ENCODE measurements at regions not wholly inside any gene's neighbourhood (a gene's known extent, or its start where the extent isn't known, plus 50 kb on each side); places are given as distances from the start of the nearest gene placed in this dataset.

DNA sequence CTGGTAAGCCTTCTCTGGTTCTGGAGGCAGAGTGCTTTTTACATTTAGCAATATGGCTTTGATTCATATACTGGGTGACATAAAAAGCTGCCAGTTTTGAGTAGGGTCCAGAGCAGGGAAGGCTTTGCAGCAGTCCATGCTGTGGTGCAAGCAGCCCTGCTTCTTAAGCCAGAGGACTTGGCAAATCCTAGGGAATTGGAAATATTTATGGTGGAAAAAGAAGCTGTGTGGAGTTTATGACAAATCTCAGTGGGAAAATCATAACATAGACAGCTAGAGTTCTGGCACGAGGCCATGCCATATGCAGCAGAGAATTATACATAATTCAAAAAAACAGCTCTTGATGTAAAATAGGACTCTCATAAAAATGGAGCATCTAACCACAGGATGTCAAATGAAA lies 536.4 kb downstream of the RASEF start:
- TF ChIP-seq TAF1 (IDR thresholded peaks at IDR 0.05; ENCODE audit: borderline replicate concordance, insufficient read depth, low read length) (no peak), POLR2AphosphoS5 (IDR thresholded peaks at IDR 0.05; ENCODE audit: low read depth, low read length) (no peak), FOXP2 (optimal IDR thresholded peaks at IDR 0.05; ENCODE audit: borderline replicate concordance, extremely low read depth, extremely low read length, insufficient read depth) (no peak), SIN3A (IDR thresholded peaks at IDR 0.05; ENCODE audit: borderline replicate concordance, insufficient read depth, low read length) (no peak)
- TF ChIP-seq, protein P1, sequence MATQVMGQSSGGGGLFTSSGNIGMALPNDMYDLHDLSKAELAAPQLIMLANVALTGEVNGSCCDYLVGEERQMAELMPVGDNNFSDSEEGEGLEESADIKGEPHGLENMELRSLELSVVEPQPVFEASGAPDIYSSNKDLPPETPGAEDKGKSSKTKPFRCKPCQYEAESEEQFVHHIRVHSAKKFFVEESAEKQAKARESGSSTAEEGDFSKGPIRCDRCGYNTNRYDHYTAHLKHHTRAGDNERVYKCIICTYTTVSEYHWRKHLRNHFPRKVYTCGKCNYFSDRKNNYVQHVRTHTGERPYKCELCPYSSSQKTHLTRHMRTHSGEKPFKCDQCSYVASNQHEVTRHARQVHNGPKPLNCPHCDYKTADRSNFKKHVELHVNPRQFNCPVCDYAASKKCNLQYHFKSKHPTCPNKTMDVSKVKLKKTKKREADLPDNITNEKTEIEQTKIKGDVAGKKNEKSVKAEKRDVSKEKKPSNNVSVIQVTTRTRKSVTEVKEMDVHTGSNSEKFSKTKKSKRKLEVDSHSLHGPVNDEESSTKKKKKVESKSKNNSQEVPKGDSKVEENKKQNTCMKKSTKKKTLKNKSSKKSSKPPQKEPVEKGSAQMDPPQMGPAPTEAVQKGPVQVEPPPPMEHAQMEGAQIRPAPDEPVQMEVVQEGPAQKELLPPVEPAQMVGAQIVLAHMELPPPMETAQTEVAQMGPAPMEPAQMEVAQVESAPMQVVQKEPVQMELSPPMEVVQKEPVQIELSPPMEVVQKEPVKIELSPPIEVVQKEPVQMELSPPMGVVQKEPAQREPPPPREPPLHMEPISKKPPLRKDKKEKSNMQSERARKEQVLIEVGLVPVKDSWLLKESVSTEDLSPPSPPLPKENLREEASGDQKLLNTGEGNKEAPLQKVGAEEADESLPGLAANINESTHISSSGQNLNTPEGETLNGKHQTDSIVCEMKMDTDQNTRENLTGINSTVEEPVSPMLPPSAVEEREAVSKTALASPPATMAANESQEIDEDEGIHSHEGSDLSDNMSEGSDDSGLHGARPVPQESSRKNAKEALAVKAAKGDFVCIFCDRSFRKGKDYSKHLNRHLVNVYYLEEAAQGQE (IDR thresholded peaks at IDR 0.05; ENCODE audit: insufficient read depth in 1 of 2, low read depth in 2 of 2, low read length in 2 of 2) = no peak

DNA sequence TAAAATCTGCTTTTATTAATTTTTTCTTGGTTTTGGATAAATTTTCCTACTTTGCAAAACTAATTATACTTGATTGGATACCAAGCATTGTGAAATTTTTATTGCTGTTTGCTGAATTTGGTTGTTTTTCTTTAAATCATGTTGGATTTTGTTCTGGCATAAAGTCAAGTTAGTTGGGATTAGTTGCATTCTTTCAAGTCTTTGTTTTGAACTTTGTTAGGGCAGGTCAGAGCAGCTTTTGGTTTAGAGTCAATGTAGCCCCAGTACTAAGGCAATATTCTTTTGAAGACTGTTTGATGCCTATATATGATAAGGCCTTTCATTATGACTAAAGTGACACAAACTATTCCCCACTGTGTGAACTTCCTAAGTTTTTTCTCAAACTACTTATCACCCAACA lies 531.1 kb downstream of the RASEF start:
- TF ChIP-seq SIN3A (IDR thresholded peaks at IDR 0.05; ENCODE audit: borderline replicate concordance, insufficient read depth, low read length) (no peak), TAF1 (IDR thresholded peaks at IDR 0.05; ENCODE audit: borderline replicate concordance, insufficient read depth, low read length) (no peak), POLR2AphosphoS5 (IDR thresholded peaks at IDR 0.05; ENCODE audit: low read depth, low read length) (no peak), FOXP2 (optimal IDR thresholded peaks at IDR 0.05; ENCODE audit: borderline replicate concordance, extremely low read depth, extremely low read length, insufficient read depth) (no peak)
- TF ChIP-seq, protein P1 (IDR thresholded peaks at IDR 0.05; ENCODE audit: insufficient read depth in 1 of 2, low read depth in 2 of 2, low read length in 2 of 2) = no peak

DNA sequence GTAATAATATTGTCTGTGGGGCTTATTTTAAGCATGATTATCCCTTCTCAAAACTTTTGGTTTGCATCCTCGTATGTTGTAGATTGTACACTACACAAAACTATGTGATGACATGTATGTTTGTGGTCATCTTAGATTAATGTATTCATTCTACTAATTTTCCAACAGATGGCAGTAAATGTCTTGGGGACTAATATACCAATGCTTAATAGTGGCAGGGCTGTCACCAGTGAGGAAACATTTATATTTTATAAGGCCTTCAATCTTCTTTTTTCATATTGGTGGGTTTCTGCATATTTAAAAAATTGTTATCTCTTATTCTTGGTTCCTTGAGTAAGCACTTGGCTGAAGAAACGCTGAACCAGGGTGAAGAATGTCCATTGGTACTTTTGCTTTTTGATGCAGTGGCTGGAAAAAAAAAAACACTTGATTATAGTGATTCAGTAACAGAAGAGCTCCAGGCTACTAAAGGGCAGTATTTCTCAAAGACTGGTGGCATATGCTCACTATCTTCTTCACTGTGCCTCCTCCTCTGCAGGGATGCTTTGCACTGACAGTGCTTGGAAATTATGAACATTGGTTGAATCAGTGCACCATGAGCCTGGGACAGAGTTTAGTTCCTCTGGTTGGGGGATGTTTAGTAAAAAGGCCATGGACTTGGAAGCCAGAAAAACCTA lies 530.3 kb downstream of the RASEF start:
- TF ChIP-seq, protein P1 (IDR thresholded peaks at IDR 0.05; ENCODE audit: insufficient read depth in 1 of 2, low read depth in 2 of 2, low read length in 2 of 2) = no peak
- no peak for TF ChIP-seq FOXP2 (optimal IDR thresholded peaks at IDR 0.05; ENCODE audit: borderline replicate concordance, extremely low read depth, extremely low read length, insufficient read depth)
- no peak for TF ChIP-seq POLR2AphosphoS5 (IDR thresholded peaks at IDR 0.05; ENCODE audit: low read depth, low read length)
- TF ChIP-seq TAF1 (IDR thresholded peaks at IDR 0.05; ENCODE audit: borderline replicate concordance, insufficient read depth, low read length) = no peak
- no peak for TF ChIP-seq SIN3A (IDR thresholded peaks at IDR 0.05; ENCODE audit: borderline replicate concordance, insufficient read depth, low read length)

DNA sequence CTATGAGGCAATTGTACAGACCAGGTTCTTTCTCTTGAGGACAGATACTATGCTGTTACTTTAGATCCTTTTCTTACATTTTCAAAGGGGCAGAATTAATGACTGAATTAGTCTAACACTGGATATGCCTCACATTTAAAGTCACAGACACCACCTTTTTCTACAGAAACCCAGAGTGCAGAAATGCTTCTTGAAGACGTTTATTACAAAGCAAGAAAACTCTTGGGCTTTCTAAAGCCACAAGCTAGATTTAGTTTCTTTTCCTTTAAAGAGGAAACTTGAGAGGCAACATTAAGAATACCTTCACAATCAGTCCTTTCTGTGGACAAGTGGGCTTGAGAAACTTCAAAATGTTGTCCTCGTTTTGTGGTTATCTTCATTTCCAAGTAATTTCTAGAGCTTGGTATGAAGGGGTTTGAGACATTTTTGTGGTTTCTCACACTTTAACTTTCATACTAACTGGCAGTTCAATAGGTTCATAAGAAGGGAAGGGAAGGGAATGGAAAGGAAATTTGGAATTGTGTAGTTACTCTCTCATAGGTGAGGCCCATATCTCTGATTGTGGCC lies 527.4 kb downstream of the RASEF start:
- TF ChIP-seq TAF1 (IDR thresholded peaks at IDR 0.05; ENCODE audit: borderline replicate concordance, insufficient read depth, low read length) (no peak), SIN3A (IDR thresholded peaks at IDR 0.05; ENCODE audit: borderline replicate concordance, insufficient read depth, low read length) (no peak), FOXP2 (optimal IDR thresholded peaks at IDR 0.05; ENCODE audit: borderline replicate concordance, extremely low read depth, extremely low read length, insufficient read depth) (no peak), POLR2AphosphoS5 (IDR thresholded peaks at IDR 0.05; ENCODE audit: low read depth, low read length) (no peak)
- TF ChIP-seq, protein P1 (IDR thresholded peaks at IDR 0.05; ENCODE audit: insufficient read depth in 1 of 2, low read depth in 2 of 2, low read length in 2 of 2) = no peak

Measured in PFSK-1 (cell line).